Sigmoid colon (tissue), 4 donors: ENCODE measurements at regions not wholly inside any gene's neighbourhood (a gene's known extent, or its start where the extent isn't known, plus 50 kb on each side); places are given as distances from the start of the nearest gene placed in this dataset.

Source experiments
- POLR2A ChIP-seq, 2 donors: fragments of 450-650 bp; IDR thresholded peaks; one replicate each; pipeline ENCODE4 v1.6.1; 2016; ENCODE audit warnings: antibody characterized with exemption in 2 of 2, mild to moderate bottlenecking in 2 of 2, moderate library complexity in 2 of 2
- POLR2AphosphoS5 ChIP-seq, 4 donors: sonication (generic); formaldehyde crosslinking; IDR thresholded peaks; one replicate each; pipeline ENCODE4 v1.6.1; 2017; ENCODE audit warnings: antibody characterized with exemption in 4 of 4
- TF ChIP-seq, protein P1 (sequence below), 4 experiments: fragments of 450-650 bp in 3 of 4; fragments of 200-600 bp in 1 of 4; IDR thresholded peaks; one replicate each; pipeline ENCODE4 v1.5.1; 2016 to 2019; ENCODE audit warnings: antibody characterized with exemption in 4 of 4, mild to moderate bottlenecking in 3 of 4, moderate library complexity in 2 of 4

GRCh38 chr4:28167411-28167810, 1306.8 kb downstream of the STIM2 start:
- no peak for TF ChIP-seq POLR2AphosphoS5 (IDR thresholded peaks at IDR 0.05)
- TF ChIP-seq, protein P1, sequence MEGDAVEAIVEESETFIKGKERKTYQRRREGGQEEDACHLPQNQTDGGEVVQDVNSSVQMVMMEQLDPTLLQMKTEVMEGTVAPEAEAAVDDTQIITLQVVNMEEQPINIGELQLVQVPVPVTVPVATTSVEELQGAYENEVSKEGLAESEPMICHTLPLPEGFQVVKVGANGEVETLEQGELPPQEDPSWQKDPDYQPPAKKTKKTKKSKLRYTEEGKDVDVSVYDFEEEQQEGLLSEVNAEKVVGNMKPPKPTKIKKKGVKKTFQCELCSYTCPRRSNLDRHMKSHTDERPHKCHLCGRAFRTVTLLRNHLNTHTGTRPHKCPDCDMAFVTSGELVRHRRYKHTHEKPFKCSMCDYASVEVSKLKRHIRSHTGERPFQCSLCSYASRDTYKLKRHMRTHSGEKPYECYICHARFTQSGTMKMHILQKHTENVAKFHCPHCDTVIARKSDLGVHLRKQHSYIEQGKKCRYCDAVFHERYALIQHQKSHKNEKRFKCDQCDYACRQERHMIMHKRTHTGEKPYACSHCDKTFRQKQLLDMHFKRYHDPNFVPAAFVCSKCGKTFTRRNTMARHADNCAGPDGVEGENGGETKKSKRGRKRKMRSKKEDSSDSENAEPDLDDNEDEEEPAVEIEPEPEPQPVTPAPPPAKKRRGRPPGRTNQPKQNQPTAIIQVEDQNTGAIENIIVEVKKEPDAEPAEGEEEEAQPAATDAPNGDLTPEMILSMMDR (IDR thresholded peaks at IDR 0.05): no peak
- no peak for TF ChIP-seq POLR2A (IDR thresholded peaks at IDR 0.05)
